Right atrium auricular region (tissue), 2 donors: ENCODE measurements at regions not wholly inside any gene's neighbourhood (a gene's known extent, or its start where the extent isn't known, plus 50 kb on each side); places are given as distances from the start of the nearest gene placed in this dataset.

Experiments used
- DNase-seq: peaks from one replicate; pipeline ENCODE4 v3.0.0-alpha.2; 2019; ENCODE audit warnings: low spot score
- H3K27ac ChIP-seq, 2 donors: fragments of 200-600 bp; sonication (generic); 1 replicate in 1 of 2; 2 replicates in 1 of 2; pipeline ENCODE4 v1.5.1; 2016 to 2019
- H3K27me3 ChIP-seq, 2 donors: fragments of 200-600 bp; sonication (generic); one replicate each; pipeline versions ENCODE4 v1.5.1 to v1.6.0; 2017 to 2019
- H3K36me3 ChIP-seq: fragments of 200-600 bp; sonication (generic); one replicate; pipeline ENCODE4 v1.5.1; 2016
- H3K4me1 ChIP-seq, 2 donors: fragments of 200-600 bp; sonication (generic); one replicate each; pipeline versions ENCODE4 v1.5.1 to v1.6.0; 2017 to 2019
- H3K4me3 ChIP-seq, 2 donors: fragments of 200-600 bp; sonication (generic); 1 replicate in 1 of 2; 2 replicates in 1 of 2; pipeline ENCODE4 v1.5.1; 2017 to 2019; ENCODE audit warnings: mild to moderate bottlenecking in 1 of 2, moderate library complexity in 1 of 2
- H3K9me3 ChIP-seq, 2 donors: fragments of 200-600 bp; sonication (generic); one replicate each; pipeline ENCODE4 v1.5.1; 2019
- CTCF ChIP-seq, 2 donors: fragments of 200-600 bp; sonication (generic); IDR thresholded peaks; one replicate each; pipeline ENCODE4 v1.5.1; 2019; ENCODE audit warnings: antibody characterized with exemption in 2 of 2

- no peaks in the 10 kb centered on the region for H3K9me3 ChIP-seq
- no peak overlapping the region for H3K4me3 ChIP-seq
- no peak overlapping the region for H3K27ac ChIP-seq
- DNase-seq = no peak
- no peaks in the 10 kb centered on the region for H3K27me3 ChIP-seq
- no peak for TF ChIP-seq CTCF (IDR thresholded peaks at IDR 0.05)
- H3K36me3 ChIP-seq = no peaks in the 10 kb centered on the region
- H3K4me1 ChIP-seq = no peaks in the 10 kb centered on the region
Observed at GRCh38 chr7:21175714-21176113, 252.2 kb upstream of the SP4 start.

GRCh38 chr7:21184942-21185652, 242.8 kb upstream of the SP4 start:
- H3K27me3 ChIP-seq = no peaks in the 10 kb centered on the region
- H3K36me3 ChIP-seq = no peaks in the 10 kb centered on the region
- no peak overlapping the region for H3K27ac ChIP-seq
- DNase-seq = no peak
- H3K4me3 ChIP-seq = no peak overlapping the region
- no peaks in the 10 kb centered on the region for H3K9me3 ChIP-seq
- no peak for TF ChIP-seq CTCF (IDR thresholded peaks at IDR 0.05)
- H3K4me1 ChIP-seq = no peaks in the 10 kb centered on the region

GRCh38 chr7:21185653-21186265, 242.1 kb upstream of the SP4 start:
- H3K9me3 ChIP-seq = no peaks in the 10 kb centered on the region
- H3K36me3 ChIP-seq = no peaks in the 10 kb centered on the region
- DNase-seq = no peak
- H3K27ac ChIP-seq = no peak overlapping the region
- H3K27me3 ChIP-seq = no peaks in the 10 kb centered on the region
- no peaks in the 10 kb centered on the region for H3K4me1 ChIP-seq
- no peak for TF ChIP-seq CTCF (IDR thresholded peaks at IDR 0.05)
- no peak overlapping the region for H3K4me3 ChIP-seq

GRCh38 chr7:21191321-21192073, 236.4 kb upstream of the SP4 start:
- Histone ChIP-seq H3K27me3 (no peaks in the 10 kb centered on the region), H3K27ac (no peak overlapping the region), H3K4me3 (no peak overlapping the region), H3K36me3 (no peaks in the 10 kb centered on the region), H3K4me1 (no peaks in the 10 kb centered on the region), H3K9me3 (no peaks in the 10 kb centered on the region)
- no peak for DNase-seq
- TF ChIP-seq CTCF (IDR thresholded peaks at IDR 0.05) = no peak

GRCh38 chr7:21192657-21193056, 235.2 kb upstream of the SP4 start:
- Histone ChIP-seq H3K4me1 (no peaks in the 10 kb centered on the region), H3K9me3 (no peaks in the 10 kb centered on the region), H3K4me3 (no peak overlapping the region), H3K27me3 (no peaks in the 10 kb centered on the region), H3K27ac (no peak overlapping the region), H3K36me3 (no peaks in the 10 kb centered on the region)
- TF ChIP-seq CTCF (IDR thresholded peaks at IDR 0.05) = no peak
- DNase-seq = no peak
